PC-9 (cell line): ENCODE measurements at regions not wholly inside any gene's neighbourhood (a gene's known extent, or its start where the extent isn't known, plus 50 kb on each side); places are given as distances from the start of the nearest gene placed in this dataset.

Experiments used
- EZH2 ChIP-seq: fragments of 200-600 bp; sonication (generic); IDR thresholded peaks from 2 replicates; pipeline ENCODE4 v1.8.0; 2017; ENCODE audit warnings: antibody characterized with exemption, low read depth
- TF ChIP-seq, protein P1 (sequence below): fragments of 200-600 bp; sonication (generic); conservative IDR thresholded peaks from 2 replicates; pipeline ENCODE4 v1.6.1; 2017; ENCODE audit warnings: mixed run types, antibody characterized with exemption, mild to moderate bottlenecking, moderate library complexity

DNA sequence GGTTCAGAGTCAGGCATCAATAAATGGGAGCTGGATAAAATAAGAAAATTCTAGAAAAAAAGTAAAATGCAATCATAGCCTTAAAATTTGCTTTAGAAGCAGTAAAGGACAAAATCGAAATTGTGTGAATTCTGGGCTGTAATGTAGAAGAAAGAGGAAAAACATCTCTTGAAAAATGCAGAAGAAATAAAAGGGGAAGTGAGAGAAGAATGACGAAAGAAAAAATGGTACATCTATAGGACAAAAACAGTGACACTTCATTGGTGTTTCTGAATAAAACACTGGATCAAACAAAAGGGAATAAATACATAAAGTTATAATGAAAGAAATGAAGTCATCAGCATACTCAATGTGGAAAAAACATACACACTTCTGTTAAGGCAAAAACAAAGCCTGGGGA is 642.3 kb downstream of the ACTL7B start:
- TF ChIP-seq, protein P1, sequence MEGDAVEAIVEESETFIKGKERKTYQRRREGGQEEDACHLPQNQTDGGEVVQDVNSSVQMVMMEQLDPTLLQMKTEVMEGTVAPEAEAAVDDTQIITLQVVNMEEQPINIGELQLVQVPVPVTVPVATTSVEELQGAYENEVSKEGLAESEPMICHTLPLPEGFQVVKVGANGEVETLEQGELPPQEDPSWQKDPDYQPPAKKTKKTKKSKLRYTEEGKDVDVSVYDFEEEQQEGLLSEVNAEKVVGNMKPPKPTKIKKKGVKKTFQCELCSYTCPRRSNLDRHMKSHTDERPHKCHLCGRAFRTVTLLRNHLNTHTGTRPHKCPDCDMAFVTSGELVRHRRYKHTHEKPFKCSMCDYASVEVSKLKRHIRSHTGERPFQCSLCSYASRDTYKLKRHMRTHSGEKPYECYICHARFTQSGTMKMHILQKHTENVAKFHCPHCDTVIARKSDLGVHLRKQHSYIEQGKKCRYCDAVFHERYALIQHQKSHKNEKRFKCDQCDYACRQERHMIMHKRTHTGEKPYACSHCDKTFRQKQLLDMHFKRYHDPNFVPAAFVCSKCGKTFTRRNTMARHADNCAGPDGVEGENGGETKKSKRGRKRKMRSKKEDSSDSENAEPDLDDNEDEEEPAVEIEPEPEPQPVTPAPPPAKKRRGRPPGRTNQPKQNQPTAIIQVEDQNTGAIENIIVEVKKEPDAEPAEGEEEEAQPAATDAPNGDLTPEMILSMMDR, result no peak
- TF ChIP-seq EZH2, result no peak
